Nephron progenitor cell (in vitro differentiated cells): ENCODE measurements at regions not wholly inside any gene's neighbourhood (a gene's known extent, or its start where the extent isn't known, plus 50 kb on each side); places are given as distances from the start of the nearest gene placed in this dataset.
A peak's percentile ranks its signal among the peaks of the same experiment; 100 is the strongest.

Experiments used
- DNase-seq: peaks from one replicate; pipeline ENCODE4 v3.0.0; 2021
- H3K27ac Mint-ChIP-seq: 2 replicates; pipeline ENCODE4 v1.8.0; 2021; ENCODE audit warnings: mild to moderate bottlenecking, moderate library complexity, mixed read lengths
- H3K27me3 Mint-ChIP-seq: 2 replicates; pipeline ENCODE4 v1.8.0; 2021; ENCODE audit warnings: mild to moderate bottlenecking, low read depth, mixed read lengths; ENCODE audit not compliant: poor library complexity
- H3K36me3 Mint-ChIP-seq: 2 replicates; pipeline ENCODE4 v1.8.0; 2021; ENCODE audit warnings: low read depth, mixed read lengths
- H3K4me1 Mint-ChIP-seq: 2 replicates; pipeline ENCODE4 v1.8.0; 2021; ENCODE audit warnings: mixed read lengths
- H3K4me3 Mint-ChIP-seq: 2 replicates; pipeline ENCODE4 v1.8.0; 2021; ENCODE audit warnings: mild to moderate bottlenecking, moderate library complexity, mixed read lengths
- H3K9me3 Mint-ChIP-seq: 2 replicates; pipeline ENCODE4 v1.8.0; 2021; ENCODE audit warnings: mild to moderate bottlenecking, moderate library complexity, mixed read lengths
- CTCF ChIP-seq: fragments of 200-600 bp; sonication (generic); IDR thresholded peaks from 2 replicates; pipeline ENCODE4 v1.5.0; 2021; ENCODE audit warnings: antibody characterized with exemption

- TF ChIP-seq CTCF = no peak
- H3K4me1 Mint-ChIP-seq = peaks cover 75% of the 10 kb centered on the region
- peak overlapping the region; percentile 91 for H3K27ac Mint-ChIP-seq
- H3K36me3 Mint-ChIP-seq = no peaks in the 10 kb centered on the region
- H3K9me3 Mint-ChIP-seq = no peaks in the 10 kb centered on the region
- DNase-seq = no peak
- no peaks in the 10 kb centered on the region for H3K27me3 Mint-ChIP-seq
- H3K4me3 Mint-ChIP-seq = peak overlapping the region; percentile 88
Observed at GRCh38 chr1:222930070-222930469, 115.2 kb downstream of the DISP1 start.

GRCh38 chr1:222931023-222931422, 116.2 kb downstream of the DISP1 start:
- H3K27ac Mint-ChIP-seq = peak overlapping the region; percentile 92
- no peak for TF ChIP-seq CTCF
- H3K4me3 Mint-ChIP-seq = peak overlapping the region; percentile 88

DNA sequence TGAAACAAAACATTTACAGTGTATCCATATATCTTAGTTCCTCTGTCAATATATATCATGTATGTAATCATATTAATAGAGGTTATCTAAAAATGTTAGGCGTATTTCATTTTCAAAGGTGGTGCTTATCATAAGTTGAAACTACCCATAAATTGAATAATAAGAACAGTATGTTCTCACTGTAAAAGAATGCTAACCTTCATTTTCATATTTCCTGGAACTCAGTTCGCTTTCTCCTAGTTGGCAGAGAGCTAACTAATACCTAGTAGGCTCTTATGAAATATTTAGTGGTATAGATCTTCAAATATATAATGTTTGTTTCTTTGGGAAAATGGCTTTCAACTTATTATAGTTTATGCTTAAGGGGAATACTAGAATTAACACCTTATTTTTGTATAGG, 118.4 kb downstream of the DISP1 start:
- Mint-ChIP-seq H3K4me1 (peaks cover 44% of the 10 kb centered on the region), H3K27ac (no peak overlapping the region), H3K4me3 (no peak overlapping the region), H3K27me3 (no peaks in the 10 kb centered on the region), H3K36me3 (peaks cover 12% of the 10 kb centered on the region), H3K9me3 (no peaks in the 10 kb centered on the region)
- TF ChIP-seq CTCF = no peak
- no peak for DNase-seq

More at GRCh38 chr1:222931023-222931422, 116.2 kb downstream of the DISP1 start:
- no peaks in the 10 kb centered on the region for H3K27me3 Mint-ChIP-seq
- H3K4me1 Mint-ChIP-seq = peaks cover 67% of the 10 kb centered on the region
- H3K9me3 Mint-ChIP-seq = no peaks in the 10 kb centered on the region
- no peaks in the 10 kb centered on the region for H3K36me3 Mint-ChIP-seq
- no peak for DNase-seq

- Mint-ChIP-seq H3K4me1 (peaks cover 33% of the 10 kb centered on the region), H3K36me3 (peaks cover 26% of the 10 kb centered on the region), H3K9me3 (no peaks in the 10 kb centered on the region), H3K27ac (peak overlapping the region; percentile 47), H3K4me3 (no peak overlapping the region), H3K27me3 (no peaks in the 10 kb centered on the region)
- no peak for DNase-seq
- TF ChIP-seq CTCF = no peak
Observed at GRCh38 chr1:222935239-222935900, 120.5 kb downstream of the DISP1 start.

- H3K9me3 Mint-ChIP-seq = no peaks in the 10 kb centered on the region
- no peak overlapping the region for H3K4me3 Mint-ChIP-seq
- no peak for TF ChIP-seq CTCF
- H3K36me3 Mint-ChIP-seq = peaks cover 28% of the 10 kb centered on the region
- H3K27me3 Mint-ChIP-seq = no peaks in the 10 kb centered on the region
- H3K27ac Mint-ChIP-seq = no peak overlapping the region
- H3K4me1 Mint-ChIP-seq = peaks cover 33% of the 10 kb centered on the region
- no peak for DNase-seq
Observed at GRCh38 chr1:222936042-222936441, 121.2 kb downstream of the DISP1 start.

DNA sequence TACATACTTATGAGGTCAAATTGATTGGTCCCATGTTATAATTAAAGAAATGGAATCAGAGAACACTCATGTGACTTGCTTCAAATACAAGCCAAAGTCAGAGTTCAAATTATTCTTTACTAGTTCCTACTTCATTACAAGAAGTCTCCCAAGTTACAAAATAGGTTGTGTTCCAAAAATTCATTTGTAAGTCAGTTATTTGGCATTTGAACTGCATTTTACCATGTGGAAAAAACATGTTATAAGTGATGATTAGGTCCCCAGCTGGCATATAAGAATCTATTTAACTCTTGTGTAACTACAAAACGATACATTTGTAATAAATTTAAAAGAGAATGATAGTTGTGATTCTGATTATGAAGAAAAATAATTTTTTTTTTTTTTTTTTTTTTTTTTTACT, 124.1 kb downstream of the DISP1 start:
- no peak for DNase-seq
- Mint-ChIP-seq H3K36me3 (peaks cover 45% of the 10 kb centered on the region), H3K27me3 (no peaks in the 10 kb centered on the region), H3K27ac (no peak overlapping the region), H3K9me3 (no peaks in the 10 kb centered on the region), H3K4me3 (no peak overlapping the region), H3K4me1 (peaks cover 23% of the 10 kb centered on the region)
- TF ChIP-seq CTCF = no peak
